ENCODE measurements at regions not wholly inside any gene's neighbourhood (a gene's known extent, or its start where the extent isn't known, plus 50 kb on each side); places are given as distances from the start of the nearest gene placed in this dataset.

- Mint-ChIP-seq H3K9me3 (ENCODE audit: low read depth) (no peaks in the 10 kb centered on the region), H3K4me3 (ENCODE audit: unreplicated experiment) (no peak overlapping the region), H3K4me1 (ENCODE audit: low read depth) (no peaks in the 10 kb centered on the region), H3K27me3 (ENCODE audit: low read depth) (peaks cover 6% of the 10 kb centered on the region), H3K27ac (ENCODE audit: unreplicated experiment) (no peak overlapping the region), H3K36me3 (ENCODE audit: low read depth) (no peaks in the 10 kb centered on the region)
- no peak for DNase-seq (ENCODE audit: low spot score)
- TF ChIP-seq CTCF (IDR thresholded peaks at IDR 0.05) = no peak
These were observed 1140.6 kb upstream of the LRRTM1 start for GRCh38 chr2:81445176-81445575.

GRCh38 chr2:81437456-81438000, 1133.0 kb upstream of the LRRTM1 start:
- Mint-ChIP-seq H3K9me3 (ENCODE audit: low read depth) (no peaks in the 10 kb centered on the region), H3K27me3 (ENCODE audit: low read depth) (no peaks in the 10 kb centered on the region), H3K4me3 (ENCODE audit: unreplicated experiment) (no peak overlapping the region), H3K36me3 (ENCODE audit: low read depth) (no peaks in the 10 kb centered on the region), H3K4me1 (ENCODE audit: low read depth) (peaks cover 7% of the 10 kb centered on the region), H3K27ac (ENCODE audit: unreplicated experiment) (no peak overlapping the region)
- no peak for TF ChIP-seq CTCF (IDR thresholded peaks at IDR 0.05)
- DNase-seq (ENCODE audit: low spot score) = no peak

DNA sequence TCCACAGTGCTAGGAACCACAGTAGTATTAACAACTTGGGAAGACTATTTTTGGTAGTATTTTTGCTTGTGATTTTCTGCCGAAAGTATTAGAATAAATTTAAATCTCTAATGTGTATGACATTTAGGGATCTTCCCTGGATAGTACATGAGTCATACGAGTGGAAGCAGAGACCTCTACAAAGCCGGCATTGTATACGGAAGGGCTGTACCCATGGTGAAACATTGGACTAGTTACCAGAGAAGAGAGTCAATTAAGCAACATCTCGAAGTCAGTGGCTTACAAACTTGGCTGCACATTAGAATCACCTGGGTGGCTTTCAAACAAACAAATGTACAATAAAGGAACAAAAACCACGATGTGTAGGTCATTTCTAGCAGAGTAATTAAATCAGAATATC, 1131.7 kb upstream of the LRRTM1 start:
- H3K9me3 Mint-ChIP-seq (ENCODE audit: low read depth) = no peaks in the 10 kb centered on the region
- no peak overlapping the region for H3K27ac Mint-ChIP-seq (ENCODE audit: unreplicated experiment)
- no peak for DNase-seq (ENCODE audit: low spot score)
- no peak for TF ChIP-seq CTCF (IDR thresholded peaks at IDR 0.05)
- H3K27me3 Mint-ChIP-seq (ENCODE audit: low read depth) = no peaks in the 10 kb centered on the region
- no peaks in the 10 kb centered on the region for H3K36me3 Mint-ChIP-seq (ENCODE audit: low read depth)
- no peak overlapping the region for H3K4me3 Mint-ChIP-seq (ENCODE audit: unreplicated experiment)
- H3K4me1 Mint-ChIP-seq (ENCODE audit: low read depth) = peaks cover 7% of the 10 kb centered on the region

- Mint-ChIP-seq H3K36me3 (ENCODE audit: low read depth) (no peaks in the 10 kb centered on the region), H3K4me1 (ENCODE audit: low read depth) (no peaks in the 10 kb centered on the region), H3K27ac (ENCODE audit: unreplicated experiment) (no peak overlapping the region), H3K4me3 (ENCODE audit: unreplicated experiment) (no peak overlapping the region), H3K9me3 (ENCODE audit: low read depth) (no peaks in the 10 kb centered on the region), H3K27me3 (ENCODE audit: low read depth) (no peaks in the 10 kb centered on the region)
- DNase-seq (ENCODE audit: low spot score) = no peak
- TF ChIP-seq CTCF (IDR thresholded peaks at IDR 0.05) = no peak
These were observed 1108.1 kb upstream of the LRRTM1 start for GRCh38 chr2:81412681-81413080.

- no peaks in the 10 kb centered on the region for H3K36me3 Mint-ChIP-seq (ENCODE audit: low read depth)
- TF ChIP-seq CTCF (IDR thresholded peaks at IDR 0.05) = no peak
- no peak overlapping the region for H3K27ac Mint-ChIP-seq (ENCODE audit: unreplicated experiment)
- peaks cover 2% of the 10 kb centered on the region for H3K27me3 Mint-ChIP-seq (ENCODE audit: low read depth)
- no peaks in the 10 kb centered on the region for H3K9me3 Mint-ChIP-seq (ENCODE audit: low read depth)
- H3K4me1 Mint-ChIP-seq (ENCODE audit: low read depth) = no peaks in the 10 kb centered on the region
- no peak overlapping the region for H3K4me3 Mint-ChIP-seq (ENCODE audit: unreplicated experiment)
- DNase-seq (ENCODE audit: low spot score) = no peak
These were observed 1099.0 kb upstream of the LRRTM1 start for GRCh38 chr2:81403508-81403907.

Measured in chondrocyte (in vitro differentiated cells).